GM12892 (cell line): ENCODE measurements at regions not wholly inside any gene's neighbourhood (a gene's known extent, or its start where the extent isn't known, plus 50 kb on each side); places are given as distances from the start of the nearest gene placed in this dataset.

Source experiments
- POLR2A ChIP-seq: IDR thresholded peaks from 2 replicates; pipeline ENCODE4 v1.6.1; 2011; ENCODE audit warnings: low read depth, low read length, control low read depth
- POLR2AphosphoS5 ChIP-seq: IDR thresholded peaks from 2 replicates; pipeline ENCODE4 v1.6.1; 2011; ENCODE audit warnings: low read depth, low read length, control low read depth
- TAF1 ChIP-seq: IDR thresholded peaks from 2 replicates; pipeline ENCODE4 v1.6.1; 2011; ENCODE audit warnings: low read depth, mild to moderate bottlenecking, control low read depth, low read length, borderline replicate concordance

- TF ChIP-seq POLR2A (no peak), POLR2AphosphoS5 (no peak), TAF1 (no peak)
Observed at GRCh38 chr1:65626003-65626402, 166.7 kb upstream of the PDE4B start.
